ENCODE measurements at regions not wholly inside any gene's neighbourhood (a gene's known extent, or its start where the extent isn't known, plus 50 kb on each side); places are given as distances from the start of the nearest gene placed in this dataset.

DNA sequence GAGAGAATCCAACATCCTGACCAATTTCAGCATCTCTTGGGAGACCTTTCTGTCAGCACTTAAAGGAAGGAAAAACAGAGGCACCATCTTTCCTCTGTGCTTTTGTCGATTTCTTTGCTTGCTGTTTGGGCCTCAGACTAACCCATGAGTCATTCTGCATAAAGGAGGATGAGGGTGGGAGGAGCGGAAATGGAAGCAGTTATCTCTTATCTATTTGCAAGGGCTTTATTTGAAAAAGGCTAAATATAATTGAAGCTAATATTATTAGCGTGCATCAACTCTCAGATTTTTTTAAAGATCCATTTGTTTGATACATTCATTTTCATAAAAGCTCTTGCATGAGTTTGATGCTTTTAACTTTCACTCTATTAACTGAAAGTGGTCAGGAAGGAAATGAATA is 72.9 kb downstream of the ZNF622 start:
- TF ChIP-seq, protein P1, sequence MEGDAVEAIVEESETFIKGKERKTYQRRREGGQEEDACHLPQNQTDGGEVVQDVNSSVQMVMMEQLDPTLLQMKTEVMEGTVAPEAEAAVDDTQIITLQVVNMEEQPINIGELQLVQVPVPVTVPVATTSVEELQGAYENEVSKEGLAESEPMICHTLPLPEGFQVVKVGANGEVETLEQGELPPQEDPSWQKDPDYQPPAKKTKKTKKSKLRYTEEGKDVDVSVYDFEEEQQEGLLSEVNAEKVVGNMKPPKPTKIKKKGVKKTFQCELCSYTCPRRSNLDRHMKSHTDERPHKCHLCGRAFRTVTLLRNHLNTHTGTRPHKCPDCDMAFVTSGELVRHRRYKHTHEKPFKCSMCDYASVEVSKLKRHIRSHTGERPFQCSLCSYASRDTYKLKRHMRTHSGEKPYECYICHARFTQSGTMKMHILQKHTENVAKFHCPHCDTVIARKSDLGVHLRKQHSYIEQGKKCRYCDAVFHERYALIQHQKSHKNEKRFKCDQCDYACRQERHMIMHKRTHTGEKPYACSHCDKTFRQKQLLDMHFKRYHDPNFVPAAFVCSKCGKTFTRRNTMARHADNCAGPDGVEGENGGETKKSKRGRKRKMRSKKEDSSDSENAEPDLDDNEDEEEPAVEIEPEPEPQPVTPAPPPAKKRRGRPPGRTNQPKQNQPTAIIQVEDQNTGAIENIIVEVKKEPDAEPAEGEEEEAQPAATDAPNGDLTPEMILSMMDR (conservative IDR thresholded peaks at IDR 0.05; ENCODE audit: low read depth, low read length): no peak
- H3K4me3 ChIP-seq (ENCODE audit: low read length): no peak overlapping the region
- no peak for DNase-seq (ENCODE audit: low read depth)

GRCh38 chr5:16391858-16392649 is 73.5 kb downstream of the ZNF622 start:
- TF ChIP-seq, protein P1 (conservative IDR thresholded peaks at IDR 0.05; ENCODE audit: low read depth, low read length): no peak
- no peak for DNase-seq (ENCODE audit: low read depth)
- H3K4me3 ChIP-seq (ENCODE audit: low read length): no peak overlapping the region

DNA sequence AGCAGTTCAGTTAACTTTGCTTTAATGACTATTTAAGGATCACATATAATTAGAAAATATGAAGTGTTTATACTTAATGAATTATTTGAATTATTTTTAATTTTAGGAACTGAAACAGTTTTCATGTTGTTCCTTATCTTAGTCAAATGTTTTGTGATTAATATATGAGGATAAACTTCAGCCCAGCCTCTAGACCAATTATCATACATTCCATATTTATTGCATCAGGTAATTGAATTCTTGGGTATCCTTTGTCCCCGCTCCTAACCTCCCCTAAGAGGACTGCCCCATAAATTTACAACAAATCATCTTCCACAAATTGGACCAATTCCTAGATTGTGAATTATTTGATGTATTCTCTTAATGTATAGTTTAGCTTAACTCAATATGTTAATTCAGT is 74.8 kb downstream of the ZNF622 start:
- no peak for DNase-seq (ENCODE audit: low read depth)
- no peak overlapping the region for H3K4me3 ChIP-seq (ENCODE audit: low read length)
- TF ChIP-seq, protein P1 (conservative IDR thresholded peaks at IDR 0.05; ENCODE audit: low read depth, low read length): no peak

- DNase-seq (ENCODE audit: low read depth): no peak
- H3K4me3 ChIP-seq (ENCODE audit: low read length): no peak overlapping the region
- TF ChIP-seq, protein P1 (conservative IDR thresholded peaks at IDR 0.05; ENCODE audit: low read depth, low read length): no peak
Observed at GRCh38 chr5:16385516-16386090, 80.0 kb downstream of the ZNF622 start.

GRCh38 chr5:16384804-16385203 is 80.8 kb downstream of the ZNF622 start:
- no peak overlapping the region for H3K4me3 ChIP-seq (ENCODE audit: low read length)
- DNase-seq (ENCODE audit: low read depth): no peak
- TF ChIP-seq, protein P1 (conservative IDR thresholded peaks at IDR 0.05; ENCODE audit: low read depth, low read length): no peak

- DNase-seq (ENCODE audit: low read depth): no peak
- TF ChIP-seq, protein P1 (conservative IDR thresholded peaks at IDR 0.05; ENCODE audit: low read depth, low read length): no peak
- no peak overlapping the region for H3K4me3 ChIP-seq (ENCODE audit: low read length)
Observed at GRCh38 chr5:16384222-16384621, 81.4 kb downstream of the ZNF622 start.

DNA sequence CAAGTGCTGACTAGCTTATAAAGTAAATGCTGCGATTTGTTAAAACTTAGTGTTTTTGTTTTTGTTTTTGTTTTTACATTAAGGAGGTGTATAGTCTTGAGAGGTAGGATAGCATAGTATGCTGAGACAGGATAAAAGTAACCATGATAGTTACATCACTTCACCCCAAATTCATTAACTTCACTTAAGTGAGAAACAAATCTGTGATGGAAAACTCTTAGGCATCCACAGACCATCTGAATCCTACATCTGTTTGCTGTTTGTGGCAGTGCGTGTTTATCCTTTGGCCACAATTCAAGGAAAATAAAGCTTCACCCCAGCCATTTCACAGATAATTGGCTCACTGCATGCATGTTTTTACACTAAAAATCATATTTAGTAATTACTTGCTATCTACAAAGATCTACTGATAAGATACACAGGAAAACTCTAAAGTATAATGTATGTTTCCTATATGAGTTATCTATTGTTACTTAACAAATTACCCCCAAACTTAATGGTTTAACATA is 82.0 kb downstream of the ZNF622 start:
- TF ChIP-seq, protein P1 (conservative IDR thresholded peaks at IDR 0.05; ENCODE audit: low read depth, low read length): no peak
- no peak for DNase-seq (ENCODE audit: low read depth)
- no peak overlapping the region for H3K4me3 ChIP-seq (ENCODE audit: low read length)

Measured in retinal pigment epithelial cell (primary cell).